ENCODE measurements at regions not wholly inside any gene's neighbourhood (a gene's known extent, or its start where the extent isn't known, plus 50 kb on each side); places are given as distances from the start of the nearest gene placed in this dataset.

- Mint-ChIP-seq H3K27me3 (ENCODE audit: low read depth) (no peaks in the 10 kb centered on the region), H3K4me1 (peaks cover 9% of the 10 kb centered on the region), H3K27ac (ENCODE audit: unreplicated experiment) (no peak overlapping the region), H3K36me3 (ENCODE audit: low read depth) (no peaks in the 10 kb centered on the region), H3K4me3 (no peak overlapping the region), H3K9me3 (peaks cover 3% of the 10 kb centered on the region)
- no peak for TF ChIP-seq CTCF (conservative IDR thresholded peaks at IDR 0.05)
- DNase-seq (ENCODE audit: low read depth, low spot score) = no peak
Measured at GRCh38 chr4:22241415-22241814, 274.5 kb downstream of the ADGRA3 start.

- Mint-ChIP-seq H3K36me3 (ENCODE audit: low read depth) (no peaks in the 10 kb centered on the region), H3K9me3 (peaks cover 3% of the 10 kb centered on the region), H3K27me3 (ENCODE audit: low read depth) (no peaks in the 10 kb centered on the region), H3K27ac (ENCODE audit: unreplicated experiment) (no peak overlapping the region), H3K4me1 (peaks cover 15% of the 10 kb centered on the region), H3K4me3 (no peak overlapping the region)
- no peak for TF ChIP-seq CTCF (conservative IDR thresholded peaks at IDR 0.05)
- DNase-seq (ENCODE audit: low read depth, low spot score) = no peak
Measured at GRCh38 chr4:22240814-22241213, 275.1 kb downstream of the ADGRA3 start.

- Mint-ChIP-seq H3K9me3 (peaks cover 3% of the 10 kb centered on the region), H3K27me3 (ENCODE audit: low read depth) (no peaks in the 10 kb centered on the region), H3K36me3 (ENCODE audit: low read depth) (no peaks in the 10 kb centered on the region), H3K27ac (ENCODE audit: unreplicated experiment) (no peak overlapping the region), H3K4me3 (no peak overlapping the region), H3K4me1 (peaks cover 31% of the 10 kb centered on the region)
- no peak for DNase-seq (ENCODE audit: low read depth, low spot score)
- TF ChIP-seq CTCF (conservative IDR thresholded peaks at IDR 0.05) = peak; percentile 38
Measured at GRCh38 chr4:22238742-22239141, 277.1 kb downstream of the ADGRA3 start.

- no peak for TF ChIP-seq CTCF (conservative IDR thresholded peaks at IDR 0.05)
- no peak for DNase-seq (ENCODE audit: low read depth, low spot score)
- peaks cover 3% of the 10 kb centered on the region for H3K9me3 Mint-ChIP-seq
- H3K27ac Mint-ChIP-seq (ENCODE audit: unreplicated experiment) = peak overlapping the region; percentile 73
- peak overlapping the region; percentile 12 for H3K4me3 Mint-ChIP-seq
- H3K4me1 Mint-ChIP-seq = peaks cover 38% of the 10 kb centered on the region
- H3K36me3 Mint-ChIP-seq (ENCODE audit: low read depth) = no peaks in the 10 kb centered on the region
- no peaks in the 10 kb centered on the region for H3K27me3 Mint-ChIP-seq (ENCODE audit: low read depth)
Measured at GRCh38 chr4:22237846-22238494, 277.9 kb downstream of the ADGRA3 start.

GRCh38 chr4:22237155-22237751, 278.6 kb downstream of the ADGRA3 start:
- H3K4me1 Mint-ChIP-seq = peaks cover 44% of the 10 kb centered on the region
- no peaks in the 10 kb centered on the region for H3K27me3 Mint-ChIP-seq (ENCODE audit: low read depth)
- peak; percentile 63 for TF ChIP-seq CTCF (conservative IDR thresholded peaks at IDR 0.05)
- H3K27ac Mint-ChIP-seq (ENCODE audit: unreplicated experiment) = no peak overlapping the region
- DNase-seq (ENCODE audit: low read depth, low spot score) = peak; percentile 39
- H3K9me3 Mint-ChIP-seq = peaks cover 3% of the 10 kb centered on the region
- H3K36me3 Mint-ChIP-seq (ENCODE audit: low read depth) = no peaks in the 10 kb centered on the region
- H3K4me3 Mint-ChIP-seq = no peak overlapping the region
